Fibroblast of gingiva (primary cell): ENCODE measurements at regions not wholly inside any gene's neighbourhood (a gene's known extent, or its start where the extent isn't known, plus 50 kb on each side); places are given as distances from the start of the nearest gene placed in this dataset.

Source experiments
- DNase-seq: peaks from one replicate; pipeline ENCODE4 v3.0.0-alpha.2; 2011; ENCODE audit warnings: low read depth

GRCh38 chr18:21996351-21996826 is 173.0 kb upstream of the GATA6 start:
- DNase-seq = no peak

- peak; percentile 24 for DNase-seq
Measured at GRCh38 chr18:21997207-21998143, 171.9 kb upstream of the GATA6 start.

DNA sequence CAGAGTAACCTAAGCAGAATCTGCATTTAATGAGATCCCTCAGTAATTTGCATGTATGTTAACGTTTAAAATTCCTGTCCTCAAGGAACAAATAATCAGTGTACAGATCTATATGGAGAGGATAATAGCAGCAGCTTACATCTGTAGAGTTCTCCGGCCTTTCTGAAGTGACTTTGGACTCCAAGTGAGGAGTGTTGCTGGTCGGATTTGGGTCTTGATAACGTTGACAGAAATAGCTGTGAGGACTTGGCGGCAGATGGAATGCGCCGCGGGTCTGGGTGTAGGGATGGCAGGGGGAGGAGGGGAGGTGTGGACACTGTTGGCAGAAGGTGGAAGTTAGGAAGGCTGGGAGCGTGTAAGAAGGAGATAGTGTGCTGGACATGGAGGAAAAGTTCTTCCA is 170.9 kb upstream of the GATA6 start:
- DNase-seq = no peak

DNA sequence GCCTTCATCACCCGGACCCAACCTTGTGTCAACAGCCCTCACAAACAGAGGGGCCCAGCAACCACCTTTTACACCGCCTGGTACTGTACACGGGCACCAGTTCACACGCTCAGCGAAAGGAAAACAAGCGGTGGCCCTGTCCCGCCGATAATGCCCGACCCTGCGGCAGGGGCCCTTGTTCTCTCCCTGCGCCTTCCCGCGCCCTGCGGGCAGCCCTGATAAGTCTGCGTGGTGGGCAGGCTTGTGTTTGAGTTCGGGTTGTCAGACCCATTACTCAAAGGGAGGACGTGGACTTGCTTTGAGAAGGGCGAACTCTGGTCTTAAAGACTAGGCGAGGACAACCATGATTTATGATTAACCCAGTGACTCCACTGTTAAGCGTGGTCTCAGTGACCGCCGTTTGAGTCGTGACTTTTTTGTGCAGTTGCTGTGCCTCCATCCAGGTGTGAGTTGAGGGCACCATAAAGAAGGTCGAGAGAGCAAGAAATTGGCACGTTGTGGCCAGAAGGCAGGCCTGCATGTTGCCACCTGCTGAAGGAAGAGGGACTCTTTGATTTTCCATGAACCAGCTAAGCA is 167.4 kb upstream of the GATA6 start:
- no peak for DNase-seq

DNA sequence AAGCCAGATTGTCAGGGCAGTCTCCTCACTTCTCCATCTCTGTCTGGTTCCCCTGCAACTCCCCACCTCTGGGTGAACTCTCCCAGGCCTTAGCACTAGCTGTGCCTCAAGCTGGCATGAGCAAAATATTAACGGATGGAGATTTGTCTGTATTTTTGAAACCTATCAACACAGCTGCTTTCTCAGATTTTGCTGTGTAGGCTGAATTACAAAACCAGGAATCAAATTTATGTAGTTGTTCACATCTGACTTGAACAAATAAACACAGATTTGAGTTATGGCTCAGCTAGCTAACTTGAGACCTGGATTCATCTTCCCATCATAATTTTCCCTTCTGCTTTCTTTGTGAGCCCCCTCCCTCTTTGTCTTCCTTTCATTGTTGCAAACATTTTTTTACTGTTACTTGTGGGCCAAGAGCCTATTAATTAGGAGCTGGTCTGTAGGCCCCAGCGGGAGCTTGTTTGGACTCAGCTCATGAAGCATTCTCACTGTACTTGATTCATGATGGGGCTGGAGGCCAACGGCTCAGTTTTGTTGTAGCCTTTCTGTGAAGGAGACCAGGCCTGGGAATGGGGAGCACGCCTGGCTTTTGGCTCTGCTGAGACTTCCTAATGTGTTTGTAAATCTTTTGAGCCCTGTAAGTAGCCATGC is 164.1 kb upstream of the GATA6 start:
- no peak for DNase-seq

- DNase-seq = no peak
Measured at GRCh38 chr18:22006458-22006857, 162.9 kb upstream of the GATA6 start.

DNA sequence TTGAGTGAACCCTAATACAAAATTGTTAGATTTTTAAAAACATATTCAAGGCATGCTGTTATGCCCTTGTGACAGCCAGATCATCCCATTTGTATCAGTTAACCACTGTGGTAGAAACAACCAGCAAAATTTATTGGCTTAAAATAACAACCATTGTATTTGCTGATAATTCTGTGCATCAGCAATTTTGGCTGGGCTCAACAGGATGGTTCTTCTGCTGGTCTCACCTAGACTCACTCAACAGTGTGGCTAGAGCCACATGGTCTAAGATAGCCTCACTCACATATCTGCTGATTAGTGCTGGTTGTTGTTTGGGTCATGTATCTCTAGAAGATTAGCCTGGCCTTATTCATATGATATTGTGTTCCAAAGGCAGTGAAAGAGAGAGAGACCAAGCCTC is 160.1 kb upstream of the GATA6 start:
- no peak for DNase-seq

- DNase-seq = no peak
Measured at GRCh38 chr18:22013993-22014392, 155.4 kb upstream of the GATA6 start.

- no peak for DNase-seq
Measured at GRCh38 chr18:22015156-22015555, 154.2 kb upstream of the GATA6 start.

DNA sequence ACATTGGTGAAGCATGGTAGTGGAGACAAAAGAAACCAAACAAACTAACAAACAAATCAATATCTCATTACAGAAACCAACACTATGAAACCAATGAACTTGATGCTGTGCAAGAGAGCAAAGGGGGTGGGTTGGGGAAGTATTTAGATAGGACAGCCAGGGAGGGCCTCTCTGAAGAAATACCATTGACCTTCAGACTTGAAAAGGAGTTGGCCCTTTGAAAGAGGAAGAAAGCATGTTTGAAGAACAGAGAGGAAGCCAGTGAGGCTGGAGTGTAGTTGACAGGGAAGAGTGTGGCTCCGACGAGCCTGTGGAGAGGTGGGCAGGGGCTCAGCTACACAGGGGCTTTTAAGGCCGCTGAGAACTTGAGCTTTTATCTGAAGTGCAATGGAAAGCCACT is 151.0 kb upstream of the GATA6 start:
- no peak for DNase-seq

DNA sequence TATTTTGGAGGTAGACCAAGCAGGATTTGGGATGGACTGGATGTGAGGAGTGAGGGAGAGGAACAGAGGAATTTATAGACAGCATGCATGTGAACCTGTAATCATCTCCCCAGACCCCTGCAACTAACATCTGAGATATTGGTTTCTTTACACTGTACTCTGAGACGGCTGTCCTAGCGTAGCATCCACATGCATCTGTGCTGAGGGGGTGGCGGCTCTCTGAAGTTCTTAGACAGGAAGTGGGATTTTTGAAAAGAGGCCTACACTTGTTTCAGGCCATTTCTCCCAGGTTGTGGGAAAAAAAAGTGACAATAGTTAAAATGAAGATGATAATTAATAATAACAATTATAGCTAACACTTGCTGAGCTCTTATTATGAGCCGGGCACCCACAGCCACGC is 150.2 kb upstream of the GATA6 start:
- no peak for DNase-seq

DNA sequence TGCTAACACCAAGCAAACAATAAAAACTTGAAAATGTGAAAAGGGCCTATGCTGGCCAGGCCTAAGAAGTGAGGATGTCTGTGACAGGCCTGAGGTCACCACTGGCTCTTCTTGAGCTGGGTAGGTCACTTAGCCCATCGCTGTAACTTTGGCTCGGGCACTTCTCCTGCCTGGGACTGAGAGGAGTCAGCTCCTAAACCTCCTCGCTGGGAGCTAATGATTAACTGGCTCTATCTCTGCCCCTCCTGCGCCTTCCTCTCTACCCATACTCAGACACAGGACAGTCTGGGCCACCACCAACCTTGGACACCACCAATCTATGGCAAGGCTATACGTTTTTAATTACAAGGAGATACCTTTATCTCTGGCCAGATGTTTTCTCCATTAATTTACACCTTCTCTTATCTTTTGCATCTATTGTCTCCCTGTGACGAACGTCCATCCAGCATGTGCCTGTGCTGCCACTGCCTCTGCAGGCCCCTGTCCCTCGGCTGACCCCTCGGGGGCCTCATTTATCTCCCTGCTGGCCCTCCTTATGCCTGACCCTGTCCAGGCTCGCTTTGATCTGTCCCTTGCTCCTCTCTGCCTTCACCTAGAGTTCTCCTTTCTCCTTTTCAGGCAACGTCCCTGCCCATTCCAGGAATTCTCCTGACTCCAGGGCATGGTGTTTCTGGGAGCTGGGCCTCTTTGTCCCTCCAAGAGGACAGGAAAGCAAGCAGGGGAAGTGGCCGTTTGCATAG is 149.1 kb upstream of the GATA6 start:
- no peak for DNase-seq

DNA sequence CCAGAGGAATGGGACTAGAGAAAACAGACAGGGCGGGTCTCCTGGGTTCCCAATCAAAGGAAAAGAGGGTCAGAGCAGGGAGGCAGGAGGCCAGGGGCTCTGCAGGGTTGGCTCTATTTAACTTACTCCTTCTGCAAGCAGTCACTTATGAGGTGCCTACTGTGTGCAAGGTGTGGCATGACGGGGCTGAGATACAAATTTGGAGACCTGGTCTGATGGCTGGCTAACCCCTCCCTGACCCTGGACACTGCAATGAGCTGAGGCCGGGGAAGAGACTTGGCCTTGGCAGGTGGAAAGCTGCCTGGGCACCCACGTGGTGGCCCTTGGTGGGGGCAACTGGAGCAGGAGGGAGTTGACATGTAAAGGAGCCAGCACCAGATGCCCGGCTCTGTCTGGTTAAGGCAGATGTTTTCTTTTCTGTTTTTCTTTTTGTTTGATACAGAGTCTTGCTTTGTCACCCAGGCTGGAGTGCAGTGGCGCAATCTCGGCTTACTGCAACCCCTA is 148.5 kb upstream of the GATA6 start:
- DNase-seq = no peak

GRCh38 chr18:22021701-22022100 is 147.7 kb upstream of the GATA6 start:
- DNase-seq = no peak

GRCh38 chr18:22024924-22025323 is 144.5 kb upstream of the GATA6 start:
- DNase-seq = no peak

- DNase-seq = no peak
Measured at GRCh38 chr18:22026362-22026761, 143.0 kb upstream of the GATA6 start.

DNA sequence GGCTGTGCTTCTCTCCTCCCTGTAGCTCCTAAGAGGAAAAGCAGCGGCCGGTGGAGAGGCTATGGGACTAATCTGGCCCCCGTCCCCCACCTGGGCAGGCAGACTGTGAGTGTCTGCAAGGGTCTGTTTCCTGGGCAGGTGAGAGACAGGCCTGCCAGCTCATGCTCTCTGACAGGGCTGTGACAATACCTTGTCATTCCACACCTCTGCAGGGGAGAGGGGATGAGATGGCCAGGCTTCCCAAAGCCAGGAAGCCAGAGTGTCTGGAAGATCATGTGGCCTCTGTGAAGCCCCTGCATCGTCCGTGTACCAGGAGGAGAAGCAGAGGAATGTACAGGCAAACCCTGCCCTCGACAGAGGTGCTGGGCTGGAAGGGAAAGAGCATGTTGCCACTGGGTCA is 142.5 kb upstream of the GATA6 start:
- DNase-seq = no peak

DNA sequence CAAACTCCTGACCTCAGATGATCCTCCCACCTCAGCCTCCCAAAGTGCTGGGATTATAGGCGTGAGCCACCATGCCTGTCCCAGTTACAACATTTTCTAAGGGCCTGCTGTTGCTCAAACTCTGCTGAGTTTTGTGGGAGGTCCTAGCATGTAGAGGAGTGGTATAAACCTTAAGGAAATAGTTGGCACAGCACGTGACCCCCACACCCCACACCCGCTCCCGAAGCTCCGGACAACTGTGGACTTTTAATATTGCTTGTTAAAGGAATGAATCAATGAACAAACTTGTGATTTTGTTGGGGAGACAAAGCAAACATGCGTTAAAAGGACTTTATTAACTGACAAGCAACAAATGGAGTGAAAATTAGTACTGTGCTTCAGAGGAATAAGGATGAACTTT is 137.8 kb upstream of the GATA6 start:
- DNase-seq = no peak

- DNase-seq = no peak
Measured at GRCh38 chr18:22032392-22032961, 136.9 kb upstream of the GATA6 start.

DNA sequence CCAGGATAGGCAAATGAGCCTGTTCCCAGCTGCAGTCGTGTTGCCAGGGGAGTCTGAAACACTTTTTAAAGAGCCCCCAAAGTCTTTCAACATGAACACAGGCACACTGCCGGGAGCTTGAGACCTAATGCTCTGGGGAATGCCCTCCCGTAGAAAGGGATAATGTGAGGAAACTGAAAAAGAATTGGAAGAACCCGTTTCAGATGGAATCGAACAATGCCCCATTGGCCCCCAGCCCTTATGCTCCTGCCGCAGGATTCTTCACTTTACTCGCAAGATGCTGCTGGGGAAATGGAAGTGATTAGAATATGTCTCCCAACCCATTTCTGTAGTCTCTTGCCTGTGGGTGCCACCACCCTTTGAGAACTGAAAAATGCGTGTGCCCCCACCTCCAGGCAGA is 136.3 kb upstream of the GATA6 start:
- DNase-seq = no peak

DNA sequence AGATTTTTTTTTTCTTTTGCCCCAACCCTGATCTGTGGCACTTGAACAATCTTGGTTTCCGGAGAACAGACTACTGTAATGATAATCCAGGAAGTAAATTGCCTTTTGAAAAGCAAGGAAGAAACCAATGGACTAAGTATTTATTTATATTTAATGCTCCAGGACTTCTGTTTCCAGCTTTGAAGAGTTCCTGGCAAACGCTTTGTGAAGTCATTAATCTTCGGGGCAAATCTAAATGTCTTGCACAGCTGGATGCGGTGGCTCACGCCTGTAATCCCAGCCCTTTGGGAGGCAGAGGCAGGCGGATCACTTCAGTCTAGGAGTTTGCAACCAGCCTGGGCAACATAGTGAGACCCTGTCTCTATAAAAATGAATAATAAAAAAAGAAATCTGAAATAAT is 135.1 kb upstream of the GATA6 start:
- DNase-seq = no peak

DNA sequence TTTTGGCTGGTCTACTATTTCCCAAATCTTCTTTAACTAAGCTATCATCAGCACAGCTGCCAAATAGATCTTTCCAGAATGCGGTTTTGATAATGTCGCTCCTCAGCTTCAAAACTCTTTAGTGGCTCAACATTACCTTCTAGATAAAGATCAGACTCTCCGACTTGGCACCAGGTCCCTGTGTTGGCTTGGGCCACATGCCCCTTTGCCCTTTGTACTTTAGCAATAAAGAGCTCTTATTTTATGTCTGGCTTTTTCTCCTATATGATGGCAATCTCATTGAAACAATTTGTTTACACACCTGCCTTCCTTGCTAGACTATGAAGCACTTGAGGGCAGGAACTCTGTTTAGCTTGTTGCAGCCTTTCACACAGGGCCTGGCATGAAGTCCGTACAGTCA is 128.9 kb upstream of the GATA6 start:
- DNase-seq = no peak
